HEK293 (cell line): ENCODE measurements at regions not wholly inside any gene's neighbourhood (a gene's known extent, or its start where the extent isn't known, plus 50 kb on each side); places are given as distances from the start of the nearest gene placed in this dataset.

Experiments used
- CTCF ChIA-PET: fragments of 350-600 bp; formaldehyde crosslinking; extraction: SDS; loops from one replicate; lab custom pipeline; 2021; ENCODE audit warnings: antibody characterized with exemption; lab: Yijun Ruan, JAX
- POLR2A ChIA-PET: fragments of 300-600 bp; formaldehyde crosslinking; extraction: SDS; loops from one replicate; lab custom pipeline; 2020; ENCODE audit warnings: antibody characterized with exemption, inconsistent platforms; lab: Yijun Ruan, JAX
- H3K27ac ChIP-seq: fragments of 200-500 bp; sonication (Bioruptor generic); 2 replicates; pipeline ENCODE4 v1.5.1; 2014; ENCODE audit warnings: low read depth, low read length, control low read depth, inconsistent platforms; ENCODE audit errors: extremely low read depth
- H3K36me3 ChIP-seq, 2 experiments: fragments of 200-500 bp in 1 of 2; sonication (Bioruptor generic) in 1 of 2; 1 replicate in 1 of 2; 2 replicates in 1 of 2; pipeline ENCODE4 v1.5.1; 2014 to 2017; ENCODE audit warnings: inconsistent platforms in 2 of 2, low read length in 2 of 2; ENCODE audit not compliant: control insufficient read depth in 2 of 2, insufficient read depth in 1 of 2
- H3K4me1 ChIP-seq: fragments of 200-500 bp; sonication (Bioruptor generic); 2 replicates; pipeline ENCODE4 v1.5.1; 2014; ENCODE audit warnings: mild to moderate bottlenecking, low read length, inconsistent platforms; ENCODE audit not compliant: control insufficient read depth, insufficient read depth
- H3K4me3 ChIP-seq: 2 replicates; pipeline ENCODE4 v1.5.1; 2011; ENCODE audit warnings: low read depth, mild to moderate bottlenecking, control low read depth, low read length, moderate library complexity
- H3K9me3 ChIP-seq: fragments of 200-500 bp; sonication (Bioruptor generic); 2 replicates; pipeline ENCODE4 v1.5.1; 2014; ENCODE audit warnings: low read depth, low read length, inconsistent platforms; ENCODE audit not compliant: control insufficient read depth, insufficient read depth
- GFI1B ChIP-seq: fragments of 450-650 bp; formaldehyde crosslinking; IDR thresholded peaks from 2 replicates; pipeline ENCODE4 v1.5.1; 2016; ENCODE audit warnings: missing biosample characterization, missing genetic modification characterization
- KLF9 ChIP-seq: fragments of 450-650 bp; formaldehyde crosslinking; IDR thresholded peaks from 2 replicates; pipeline ENCODE4 v1.5.1; 2016; ENCODE audit warnings: missing biosample characterization, missing genetic modification characterization, low read depth
- WT1 ChIP-seq: fragments of 450-650 bp; formaldehyde crosslinking; IDR thresholded peaks from 2 replicates; pipeline ENCODE4 v1.5.1; 2016; ENCODE audit warnings: missing biosample characterization, missing genetic modification characterization
- YY1 ChIP-seq: fragments of 450-650 bp; formaldehyde crosslinking; IDR thresholded peaks from 2 replicates; pipeline ENCODE4 v1.5.1; 2018; ENCODE audit warnings: missing biosample characterization, missing genetic modification characterization
- ZBTB7A ChIP-seq: fragments of 450-650 bp; formaldehyde crosslinking; IDR thresholded peaks from 2 replicates; pipeline ENCODE4 v1.5.1; 2016; ENCODE audit warnings: low read depth, missing biosample characterization, missing genetic modification characterization
- ZEB2 ChIP-seq: fragments of 450-650 bp; formaldehyde crosslinking; IDR thresholded peaks from 2 replicates; pipeline ENCODE4 v1.5.1; 2016; ENCODE audit warnings: missing biosample characterization, missing genetic modification characterization
- ZNF157 ChIP-seq: fragments of 450-650 bp; formaldehyde crosslinking; IDR thresholded peaks from 2 replicates; pipeline ENCODE4 v1.5.1; 2016; ENCODE audit warnings: missing biosample characterization, missing genetic modification characterization
- ZNF175 ChIP-seq: fragments of 450-650 bp; formaldehyde crosslinking; IDR thresholded peaks from 2 replicates; pipeline ENCODE4 v1.5.1; 2016; ENCODE audit warnings: missing biosample characterization, missing genetic modification characterization
- ZNF426 ChIP-seq: fragments of 450-650 bp; formaldehyde crosslinking; IDR thresholded peaks from 2 replicates; pipeline ENCODE4 v1.5.1; 2017; ENCODE audit warnings: missing biosample characterization, missing genetic modification characterization, mild to moderate bottlenecking, inconsistent platforms, moderate library complexity
- ZNF501 ChIP-seq: fragments of 450-650 bp; formaldehyde crosslinking; IDR thresholded peaks from 2 replicates; pipeline ENCODE4 v1.5.1; 2016; ENCODE audit warnings: missing biosample characterization, missing genetic modification characterization
- ZSCAN30 ChIP-seq: fragments of 450-650 bp; IDR thresholded peaks from 2 replicates; pipeline ENCODE4 v1.5.1; 2018; ENCODE audit warnings: missing biosample characterization, mild to moderate bottlenecking, missing genetic modification characterization, moderate library complexity
- TF ChIP-seq, protein P1 (sequence below): fragments of 450-650 bp; formaldehyde crosslinking; IDR thresholded peaks from 2 replicates; pipeline ENCODE4 v1.5.1; 2016; ENCODE audit warnings: missing biosample characterization, missing genetic modification characterization
- TF ChIP-seq, protein P2 (sequence below): fragments of 450-650 bp; formaldehyde crosslinking; IDR thresholded peaks from 2 replicates; pipeline ENCODE4 v1.5.1; 2017; ENCODE audit warnings: missing biosample characterization, missing genetic modification characterization
- TF ChIP-seq, protein P3 (sequence below): fragments of 450-650 bp; formaldehyde crosslinking; IDR thresholded peaks from 2 replicates; pipeline ENCODE4 v1.5.1; 2016; ENCODE audit warnings: missing biosample characterization, missing genetic modification characterization
- TF ChIP-seq, protein P4 (sequence below): fragments of 450-650 bp; formaldehyde crosslinking; IDR thresholded peaks from 2 replicates; pipeline ENCODE4 v1.5.1; 2016; ENCODE audit warnings: missing biosample characterization, missing genetic modification characterization, low read depth

DNA sequence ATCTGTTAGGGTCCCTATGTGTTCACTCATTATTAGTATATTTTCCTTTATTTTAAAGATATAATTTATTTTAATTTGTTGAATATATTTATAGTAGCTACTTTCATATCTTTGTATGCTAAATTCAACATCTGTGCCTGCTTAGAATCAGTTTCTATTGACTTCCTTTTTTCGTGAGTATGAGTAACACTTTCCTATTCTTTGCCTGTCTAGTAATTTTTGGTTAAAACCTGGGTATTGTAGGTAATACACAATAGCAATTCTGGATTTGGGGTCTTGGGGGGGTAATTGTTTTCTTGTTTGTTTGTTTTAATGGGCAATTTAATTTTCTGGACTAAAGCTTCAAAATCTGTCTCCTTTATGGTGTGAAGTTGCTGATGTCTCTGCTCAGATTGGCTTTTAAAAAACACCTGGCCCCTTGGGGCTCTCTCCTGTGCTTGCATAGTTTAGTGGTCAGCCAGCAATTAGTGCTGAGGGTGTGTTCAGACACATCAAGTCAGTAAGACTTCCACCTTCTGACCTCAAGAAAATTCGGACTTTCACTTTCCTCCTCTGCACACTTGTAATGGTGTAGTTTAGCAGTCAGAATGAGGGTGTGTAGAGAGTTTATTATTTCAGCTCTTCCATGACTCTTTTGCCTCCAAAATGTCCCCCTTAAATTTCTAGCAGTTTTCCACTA, 124.4 kb upstream of the MAP1B start:
- no peaks in the 10 kb centered on the region; the same call in 1 of the 2 replicates for H3K9me3 ChIP-seq
- H3K4me3 ChIP-seq, result no peak overlapping the region
- CTCF ChIA-PET, result no interaction called here
- TF ChIP-seq, protein P1, sequence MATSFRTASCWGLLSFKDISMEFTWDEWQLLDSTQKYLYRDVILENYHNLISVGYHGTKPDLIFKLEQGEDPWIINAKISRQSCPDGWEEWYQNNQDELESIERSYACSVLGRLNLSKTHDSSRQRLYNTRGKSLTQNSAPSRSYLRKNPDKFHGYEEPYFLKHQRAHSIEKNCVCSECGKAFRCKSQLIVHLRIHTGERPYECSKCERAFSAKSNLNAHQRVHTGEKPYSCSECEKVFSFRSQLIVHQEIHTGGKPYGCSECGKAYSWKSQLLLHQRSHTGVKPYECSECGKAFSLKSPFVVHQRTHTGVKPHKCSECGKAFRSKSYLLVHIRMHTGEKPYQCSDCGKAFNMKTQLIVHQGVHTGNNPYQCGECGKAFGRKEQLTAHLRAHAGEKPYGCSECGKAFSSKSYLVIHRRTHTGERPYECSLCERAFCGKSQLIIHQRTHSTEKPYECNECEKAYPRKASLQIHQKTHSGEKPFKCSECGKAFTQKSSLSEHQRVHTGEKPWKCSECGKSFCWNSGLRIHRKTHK, result peak; percentile 80
- TF ChIP-seq, protein P2, sequence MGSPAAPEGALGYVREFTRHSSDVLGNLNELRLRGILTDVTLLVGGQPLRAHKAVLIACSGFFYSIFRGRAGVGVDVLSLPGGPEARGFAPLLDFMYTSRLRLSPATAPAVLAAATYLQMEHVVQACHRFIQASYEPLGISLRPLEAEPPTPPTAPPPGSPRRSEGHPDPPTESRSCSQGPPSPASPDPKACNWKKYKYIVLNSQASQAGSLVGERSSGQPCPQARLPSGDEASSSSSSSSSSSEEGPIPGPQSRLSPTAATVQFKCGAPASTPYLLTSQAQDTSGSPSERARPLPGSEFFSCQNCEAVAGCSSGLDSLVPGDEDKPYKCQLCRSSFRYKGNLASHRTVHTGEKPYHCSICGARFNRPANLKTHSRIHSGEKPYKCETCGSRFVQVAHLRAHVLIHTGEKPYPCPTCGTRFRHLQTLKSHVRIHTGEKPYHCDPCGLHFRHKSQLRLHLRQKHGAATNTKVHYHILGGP (tag by site-specific recombination), result no peak
- no peaks in the 10 kb centered on the region for H3K36me3 ChIP-seq
- POLR2A ChIA-PET, result no interaction called here
- no peak overlapping the region for H3K27ac ChIP-seq
- H3K4me1 ChIP-seq, result no peaks in the 10 kb centered on the region

DNA sequence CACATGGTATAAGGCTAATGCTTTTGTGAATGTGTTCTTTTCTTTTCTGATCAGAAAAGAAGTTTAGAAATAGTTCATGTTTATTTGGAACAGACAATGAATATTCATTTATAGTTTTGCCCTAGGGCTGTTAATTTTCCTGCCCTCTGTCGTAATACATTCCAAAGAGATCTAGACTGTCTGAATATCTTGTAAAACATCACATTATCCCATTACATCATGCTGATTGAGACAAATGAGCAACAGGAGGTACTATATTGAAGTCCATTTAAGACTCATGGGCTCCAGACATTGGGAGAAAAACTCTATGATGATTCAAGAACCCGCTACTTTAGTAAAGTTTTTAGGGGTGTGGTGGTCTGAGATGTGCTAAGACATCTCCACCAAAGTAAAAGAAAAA, 121.2 kb upstream of the MAP1B start:
- no peaks in the 10 kb centered on the region; the same call in 1 of the 2 replicates for H3K9me3 ChIP-seq
- no peaks in the 10 kb centered on the region for H3K4me1 ChIP-seq
- TF ChIP-seq ZNF426 (tag by site-specific recombination), result no peak
- TF ChIP-seq ZSCAN30 (tag by site-specific recombination), result no peak
- TF ChIP-seq ZNF501, result no peak
- TF ChIP-seq, protein P3, sequence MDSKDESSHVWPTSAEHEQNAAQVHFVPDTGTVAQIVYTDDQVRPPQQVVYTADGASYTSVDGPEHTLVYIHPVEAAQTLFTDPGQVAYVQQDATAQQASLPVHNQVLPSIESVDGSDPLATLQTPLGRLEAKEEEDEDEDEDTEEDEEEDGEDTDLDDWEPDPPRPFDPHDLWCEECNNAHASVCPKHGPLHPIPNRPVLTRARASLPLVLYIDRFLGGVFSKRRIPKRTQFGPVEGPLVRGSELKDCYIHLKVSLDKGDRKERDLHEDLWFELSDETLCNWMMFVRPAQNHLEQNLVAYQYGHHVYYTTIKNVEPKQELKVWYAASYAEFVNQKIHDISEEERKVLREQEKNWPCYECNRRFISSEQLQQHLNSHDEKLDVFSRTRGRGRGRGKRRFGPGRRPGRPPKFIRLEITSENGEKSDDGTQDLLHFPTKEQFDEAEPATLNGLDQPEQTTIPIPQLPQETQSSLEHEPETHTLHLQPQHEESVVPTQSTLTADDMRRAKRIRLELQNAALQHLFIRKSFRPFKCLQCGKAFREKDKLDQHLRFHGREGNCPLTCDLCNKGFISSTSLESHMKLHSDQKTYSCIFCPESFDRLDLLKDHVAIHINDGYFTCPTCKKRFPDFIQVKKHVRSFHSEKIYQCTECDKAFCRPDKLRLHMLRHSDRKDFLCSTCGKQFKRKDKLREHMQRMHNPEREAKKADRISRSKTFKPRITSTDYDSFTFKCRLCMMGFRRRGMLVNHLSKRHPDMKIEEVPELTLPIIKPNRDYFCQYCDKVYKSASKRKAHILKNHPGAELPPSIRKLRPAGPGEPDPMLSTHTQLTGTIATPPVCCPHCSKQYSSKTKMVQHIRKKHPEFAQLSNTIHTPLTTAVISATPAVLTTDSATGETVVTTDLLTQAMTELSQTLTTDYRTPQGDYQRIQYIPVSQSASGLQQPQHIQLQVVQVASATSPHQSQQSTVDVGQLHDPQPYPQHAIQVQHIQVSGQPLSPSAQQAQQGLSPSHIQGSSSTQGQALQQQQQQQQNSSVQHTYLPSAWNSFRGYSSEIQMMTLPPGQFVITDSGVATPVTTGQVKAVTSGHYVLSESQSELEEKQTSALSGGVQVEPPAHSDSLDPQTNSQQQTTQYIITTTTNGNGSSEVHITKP (tag by site-specific recombination), result no peak
- TF ChIP-seq KLF9 (tag by site-specific recombination), result no peak
- no peak for TF ChIP-seq YY1 (tag by site-specific recombination)
- TF ChIP-seq, protein P4, sequence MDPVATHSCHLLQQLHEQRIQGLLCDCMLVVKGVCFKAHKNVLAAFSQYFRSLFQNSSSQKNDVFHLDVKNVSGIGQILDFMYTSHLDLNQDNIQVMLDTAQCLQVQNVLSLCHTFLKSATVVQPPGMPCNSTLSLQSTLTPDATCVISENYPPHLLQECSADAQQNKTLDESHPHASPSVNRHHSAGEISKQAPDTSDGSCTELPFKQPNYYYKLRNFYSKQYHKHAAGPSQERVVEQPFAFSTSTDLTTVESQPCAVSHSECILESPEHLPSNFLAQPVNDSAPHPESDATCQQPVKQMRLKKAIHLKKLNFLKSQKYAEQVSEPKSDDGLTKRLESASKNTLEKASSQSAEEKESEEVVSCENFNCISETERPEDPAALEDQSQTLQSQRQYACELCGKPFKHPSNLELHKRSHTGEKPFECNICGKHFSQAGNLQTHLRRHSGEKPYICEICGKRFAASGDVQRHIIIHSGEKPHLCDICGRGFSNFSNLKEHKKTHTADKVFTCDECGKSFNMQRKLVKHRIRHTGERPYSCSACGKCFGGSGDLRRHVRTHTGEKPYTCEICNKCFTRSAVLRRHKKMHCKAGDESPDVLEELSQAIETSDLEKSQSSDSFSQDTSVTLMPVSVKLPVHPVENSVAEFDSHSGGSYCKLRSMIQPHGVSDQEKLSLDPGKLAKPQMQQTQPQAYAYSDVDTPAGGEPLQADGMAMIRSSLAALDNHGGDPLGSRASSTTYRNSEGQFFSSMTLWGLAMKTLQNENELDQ (tag by site-specific recombination), result no peak
- TF ChIP-seq WT1 (tag by site-specific recombination), result no peak
- TF ChIP-seq ZNF157 (tag by site-specific recombination), result no peak
- no peak for TF ChIP-seq ZNF175
- H3K4me3 ChIP-seq, result no peak overlapping the region
- H3K27ac ChIP-seq, result no peak overlapping the region
- POLR2A ChIA-PET, result no interaction called here
- CTCF ChIA-PET, result no interaction called here
- H3K36me3 ChIP-seq, result no peaks in the 10 kb centered on the region

DNA sequence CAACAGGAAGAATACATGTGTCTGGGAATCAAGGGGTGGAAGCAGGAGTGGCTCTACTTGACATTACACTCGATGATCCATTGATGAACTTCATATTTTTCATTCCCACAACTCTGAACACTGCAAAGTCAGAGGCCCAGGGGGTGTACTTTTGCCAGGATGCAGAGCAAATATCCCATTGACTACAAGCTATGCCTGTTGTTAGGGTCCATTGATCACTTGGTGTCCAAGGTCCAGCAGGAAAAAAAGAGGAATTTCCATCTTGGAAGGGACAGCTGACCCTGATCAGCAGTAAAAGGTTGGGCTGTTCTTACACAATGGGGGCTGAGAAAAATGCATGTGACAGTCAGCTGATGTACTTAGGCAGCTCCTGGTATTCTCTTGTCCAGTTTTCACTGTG, 118.5 kb upstream of the MAP1B start:
- H3K27ac ChIP-seq, result no peak overlapping the region
- TF ChIP-seq ZBTB7A (tag by site-specific recombination) (no peak), GFI1B (tag by site-specific recombination) (no peak), ZEB2 (no peak)
- TF ChIP-seq, all 188 proteins: peak for 0
- H3K4me1 ChIP-seq, result no peaks in the 10 kb centered on the region
- ChIA-PET POLR2A (no interaction called here), CTCF (no interaction called here)
- no peaks in the 10 kb centered on the region for H3K9me3 ChIP-seq
- H3K36me3 ChIP-seq, result no peaks in the 10 kb centered on the region
- no peak overlapping the region for H3K4me3 ChIP-seq
